ENCODE measurements at regions not wholly inside any gene's neighbourhood (a gene's known extent, or its start where the extent isn't known, plus 50 kb on each side); places are given as distances from the start of the nearest gene placed in this dataset.
"Not testable (repeated sequence)": the region's sequence is repeated elsewhere in the genome, so short reads cannot be mapped to it uniquely, and the experiment has no call there.

- no peak for FAIRE-seq
Observed at GRCh38 chrX:39245024-39245423, 443.8 kb downstream of the MID1IP1 start.

- no peak for FAIRE-seq
Observed at GRCh38 chrX:39247536-39247935, 446.3 kb downstream of the MID1IP1 start.

GRCh38 chrX:39248330-39248729 lies 447.1 kb downstream of the MID1IP1 start:
- FAIRE-seq, result no peak

GRCh38 chrX:39249999-39250398 lies 448.7 kb downstream of the MID1IP1 start:
- no peak for FAIRE-seq

- no peak for FAIRE-seq
Observed at GRCh38 chrX:39251995-39252394, 450.7 kb downstream of the MID1IP1 start.

- no peak for FAIRE-seq
Observed at GRCh38 chrX:39253551-39253950, 452.3 kb downstream of the MID1IP1 start.

GRCh38 chrX:39258331-39258730 lies 457.1 kb downstream of the MID1IP1 start:
- no peak for FAIRE-seq

- no peak for FAIRE-seq
Observed at GRCh38 chrX:39260965-39261364, 459.7 kb downstream of the MID1IP1 start.

- no peak for FAIRE-seq
Observed at GRCh38 chrX:39261446-39262147, 460.3 kb downstream of the MID1IP1 start.

GRCh38 chrX:39262641-39263040 lies 461.4 kb downstream of the MID1IP1 start:
- FAIRE-seq, result no peak

- FAIRE-seq, result no peak
Observed at GRCh38 chrX:39264023-39264422, 462.8 kb downstream of the MID1IP1 start.

GRCh38 chrX:39267176-39267575 lies 465.9 kb downstream of the MID1IP1 start:
- no peak for FAIRE-seq

GRCh38 chrX:39268207-39268606 lies 466.9 kb downstream of the MID1IP1 start:
- no peak for FAIRE-seq

GRCh38 chrX:39275500-39276068 lies 474.3 kb downstream of the MID1IP1 start:
- no peak for FAIRE-seq

- FAIRE-seq, result not testable (repeated sequence)
Observed at GRCh38 chrX:39277685-39278390, 476.6 kb downstream of the MID1IP1 start.

GRCh38 chrX:39283239-39283638 lies 482.0 kb downstream of the MID1IP1 start:
- FAIRE-seq, result no peak

- no peak for FAIRE-seq
Observed at GRCh38 chrX:39288592-39288991, 487.3 kb downstream of the MID1IP1 start.

- no peak for FAIRE-seq
Observed at GRCh38 chrX:39289827-39290226, 488.6 kb downstream of the MID1IP1 start.

- FAIRE-seq, result no peak
Observed at GRCh38 chrX:39293203-39293602, 491.9 kb downstream of the MID1IP1 start.

GRCh38 chrX:39296472-39296871 lies 495.2 kb downstream of the MID1IP1 start:
- FAIRE-seq, result no peak

- FAIRE-seq, result no peak
Observed at GRCh38 chrX:39298821-39299220, 497.6 kb downstream of the MID1IP1 start.

- no peak for FAIRE-seq
Observed at GRCh38 chrX:39299615-39300014, 498.4 kb downstream of the MID1IP1 start.

- no peak for FAIRE-seq
Observed at GRCh38 chrX:39301036-39301435, 499.8 kb downstream of the MID1IP1 start.

GRCh38 chrX:39302838-39303237 lies 501.6 kb downstream of the MID1IP1 start:
- FAIRE-seq, result no peak

Data from A204.1 (cell line).